GM12865 (cell line): ENCODE measurements at regions not wholly inside any gene's neighbourhood (a gene's known extent, or its start where the extent isn't known, plus 50 kb on each side); places are given as distances from the start of the nearest gene placed in this dataset.

Source experiments
- DNase-seq: peaks from one replicate; pipeline ENCODE4 v3.0.0; 2010; ENCODE audit warnings: low read depth
- H3K4me3 ChIP-seq: 2 replicates; pipeline ENCODE4 v1.5.1; 2011; ENCODE audit warnings: mild to moderate bottlenecking, low read depth, low read length, control low read depth
- CTCF ChIP-seq: IDR thresholded peaks from 2 replicates; pipeline ENCODE4 v1.5.1; 2011; ENCODE audit warnings: low read length, control low read depth, low read depth, inconsistent platforms; ENCODE audit not compliant: insufficient read depth; ENCODE audit errors: missing control alignments

DNA sequence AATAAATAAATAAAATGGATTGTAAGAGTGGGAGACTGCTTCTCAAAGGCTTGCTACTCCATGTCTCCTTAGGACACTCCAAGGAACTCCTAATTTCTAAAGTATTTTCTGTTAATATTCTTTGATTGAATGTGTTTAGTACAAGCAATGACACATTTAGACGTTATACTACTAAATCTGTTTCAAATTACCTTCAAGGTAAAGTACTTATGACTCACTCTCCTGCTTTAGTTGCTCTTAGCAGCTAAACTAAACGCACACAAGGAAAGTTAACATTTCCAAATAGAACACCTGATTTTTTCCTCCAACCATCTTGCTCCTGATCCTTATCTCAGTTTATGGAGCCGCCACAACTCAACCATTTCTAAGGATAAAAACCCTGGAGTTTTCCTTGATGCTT, 969.8 kb upstream of the ADGRL4 start:
- no peak for DNase-seq
- H3K4me3 ChIP-seq, result no peak overlapping the region
- no peak for TF ChIP-seq CTCF

DNA sequence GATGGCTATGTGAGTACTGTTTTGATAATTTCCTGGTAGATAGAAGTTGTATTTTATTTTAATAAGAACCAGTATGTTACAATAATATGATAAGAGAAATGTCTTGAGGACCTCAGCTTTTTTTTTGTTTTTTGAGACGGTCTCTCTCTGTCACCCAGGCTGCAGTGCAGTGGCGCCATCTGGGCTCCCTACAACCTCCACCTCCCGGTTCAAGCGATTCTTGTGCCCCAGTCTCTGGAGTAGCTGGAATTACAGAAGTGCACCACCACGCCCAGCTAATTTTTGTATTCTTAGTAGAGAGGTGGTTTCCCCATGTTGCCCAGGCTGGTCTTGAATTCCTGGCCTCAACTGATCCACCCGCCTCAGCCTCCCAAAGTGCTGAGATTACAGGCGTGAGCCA, 968.1 kb upstream of the ADGRL4 start:
- no peak for TF ChIP-seq CTCF
- DNase-seq, result no peak
- H3K4me3 ChIP-seq, result no peak overlapping the region

GRCh38 chr1:79969886-79970285, 963.4 kb upstream of the ADGRL4 start:
- no peak for TF ChIP-seq CTCF
- DNase-seq, result no peak
- H3K4me3 ChIP-seq, result no peak overlapping the region

- DNase-seq, result no peak
- no peak for TF ChIP-seq CTCF
- H3K4me3 ChIP-seq, result no peak overlapping the region
Observed at GRCh38 chr1:79966438-79966837, 959.9 kb upstream of the ADGRL4 start.

DNA sequence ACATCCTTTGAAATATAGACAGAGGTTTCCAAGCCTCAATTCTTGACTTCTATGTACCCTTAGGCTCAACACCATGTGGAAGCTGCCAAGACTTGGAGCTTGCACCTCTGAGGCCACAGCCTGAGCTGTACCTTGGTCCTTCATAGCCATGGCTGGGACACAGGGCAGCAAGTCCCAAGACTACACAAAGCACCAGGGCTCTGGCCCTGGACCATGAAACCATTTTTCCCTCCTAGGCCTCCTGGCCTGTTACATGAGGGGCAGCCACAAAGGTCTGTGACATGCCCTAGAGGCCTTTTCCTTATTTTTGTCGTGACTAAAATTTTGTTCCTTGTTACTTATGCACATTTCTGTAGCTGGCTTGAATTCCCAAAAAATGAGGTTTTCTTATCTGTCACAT, 953.1 kb upstream of the ADGRL4 start:
- DNase-seq, result no peak
- H3K4me3 ChIP-seq, result no peak overlapping the region
- no peak for TF ChIP-seq CTCF

GRCh38 chr1:79955966-79956365, 949.4 kb upstream of the ADGRL4 start:
- no peak for TF ChIP-seq CTCF
- no peak overlapping the region for H3K4me3 ChIP-seq
- DNase-seq, result no peak

DNA sequence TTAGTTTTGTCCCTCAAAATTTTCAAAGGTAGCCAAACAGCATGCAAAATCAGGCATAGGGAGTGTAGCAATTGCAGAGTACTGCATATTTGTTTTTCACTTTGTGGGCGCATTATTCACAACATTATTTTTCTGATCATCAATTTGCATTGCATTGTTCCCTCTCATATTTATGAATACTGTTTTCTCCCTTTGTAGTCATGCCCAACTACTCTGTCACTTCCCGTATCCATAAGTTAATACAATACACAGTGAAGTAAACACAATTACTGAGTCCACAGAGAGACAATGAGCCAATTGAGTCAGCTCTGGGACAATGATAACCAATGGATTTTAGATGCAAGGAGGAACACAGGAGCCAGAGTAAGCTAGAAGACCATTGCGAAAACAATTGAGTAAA, 944.0 kb upstream of the ADGRL4 start:
- no peak for TF ChIP-seq CTCF
- no peak overlapping the region for H3K4me3 ChIP-seq
- DNase-seq, result no peak
